ENCODE measurements at regions not wholly inside any gene's neighbourhood (a gene's known extent, or its start where the extent isn't known, plus 50 kb on each side); places are given as distances from the start of the nearest gene placed in this dataset.

DNA sequence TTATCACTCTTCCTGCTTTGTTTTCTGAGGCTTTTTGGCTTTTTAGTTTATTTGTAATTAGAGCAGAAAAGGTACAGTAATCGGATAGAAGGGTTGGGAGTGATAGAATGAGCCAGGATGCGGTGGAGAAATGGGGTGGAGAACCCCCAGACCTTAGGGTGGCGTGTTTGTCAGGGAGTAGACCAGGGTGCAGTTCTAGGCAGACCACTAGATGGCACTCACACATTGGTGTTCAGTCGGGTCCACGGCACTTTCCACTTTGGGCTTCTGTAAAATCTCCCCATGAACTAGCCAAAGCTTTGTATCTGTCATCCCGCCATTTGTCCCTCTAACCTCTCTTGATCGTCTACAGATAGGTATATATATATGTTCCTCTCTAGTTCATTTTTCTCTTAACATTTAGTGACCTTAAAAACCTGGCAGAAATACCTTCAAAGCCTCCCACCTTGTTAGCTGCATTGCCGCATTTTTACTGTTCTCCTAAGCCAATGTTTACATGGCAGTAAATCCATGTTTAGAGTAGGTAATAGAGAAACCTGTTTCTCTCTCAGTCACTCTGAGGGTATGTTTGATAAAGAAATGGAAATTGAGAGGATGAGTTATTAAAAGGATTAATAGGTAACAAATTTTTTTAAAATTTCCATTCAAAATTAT, 154.9 kb downstream of the TM9SF2 start:
- TF ChIP-seq, protein P1, sequence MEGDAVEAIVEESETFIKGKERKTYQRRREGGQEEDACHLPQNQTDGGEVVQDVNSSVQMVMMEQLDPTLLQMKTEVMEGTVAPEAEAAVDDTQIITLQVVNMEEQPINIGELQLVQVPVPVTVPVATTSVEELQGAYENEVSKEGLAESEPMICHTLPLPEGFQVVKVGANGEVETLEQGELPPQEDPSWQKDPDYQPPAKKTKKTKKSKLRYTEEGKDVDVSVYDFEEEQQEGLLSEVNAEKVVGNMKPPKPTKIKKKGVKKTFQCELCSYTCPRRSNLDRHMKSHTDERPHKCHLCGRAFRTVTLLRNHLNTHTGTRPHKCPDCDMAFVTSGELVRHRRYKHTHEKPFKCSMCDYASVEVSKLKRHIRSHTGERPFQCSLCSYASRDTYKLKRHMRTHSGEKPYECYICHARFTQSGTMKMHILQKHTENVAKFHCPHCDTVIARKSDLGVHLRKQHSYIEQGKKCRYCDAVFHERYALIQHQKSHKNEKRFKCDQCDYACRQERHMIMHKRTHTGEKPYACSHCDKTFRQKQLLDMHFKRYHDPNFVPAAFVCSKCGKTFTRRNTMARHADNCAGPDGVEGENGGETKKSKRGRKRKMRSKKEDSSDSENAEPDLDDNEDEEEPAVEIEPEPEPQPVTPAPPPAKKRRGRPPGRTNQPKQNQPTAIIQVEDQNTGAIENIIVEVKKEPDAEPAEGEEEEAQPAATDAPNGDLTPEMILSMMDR (IDR thresholded peaks at IDR 0.05; ENCODE audit: insufficient read depth, missing control alignments) = peak; percentile 78
- DNase-seq (ENCODE audit: insufficient read length, low spot score) = peak; percentile 47
- peak; percentile 21 for FAIRE-seq

DNA sequence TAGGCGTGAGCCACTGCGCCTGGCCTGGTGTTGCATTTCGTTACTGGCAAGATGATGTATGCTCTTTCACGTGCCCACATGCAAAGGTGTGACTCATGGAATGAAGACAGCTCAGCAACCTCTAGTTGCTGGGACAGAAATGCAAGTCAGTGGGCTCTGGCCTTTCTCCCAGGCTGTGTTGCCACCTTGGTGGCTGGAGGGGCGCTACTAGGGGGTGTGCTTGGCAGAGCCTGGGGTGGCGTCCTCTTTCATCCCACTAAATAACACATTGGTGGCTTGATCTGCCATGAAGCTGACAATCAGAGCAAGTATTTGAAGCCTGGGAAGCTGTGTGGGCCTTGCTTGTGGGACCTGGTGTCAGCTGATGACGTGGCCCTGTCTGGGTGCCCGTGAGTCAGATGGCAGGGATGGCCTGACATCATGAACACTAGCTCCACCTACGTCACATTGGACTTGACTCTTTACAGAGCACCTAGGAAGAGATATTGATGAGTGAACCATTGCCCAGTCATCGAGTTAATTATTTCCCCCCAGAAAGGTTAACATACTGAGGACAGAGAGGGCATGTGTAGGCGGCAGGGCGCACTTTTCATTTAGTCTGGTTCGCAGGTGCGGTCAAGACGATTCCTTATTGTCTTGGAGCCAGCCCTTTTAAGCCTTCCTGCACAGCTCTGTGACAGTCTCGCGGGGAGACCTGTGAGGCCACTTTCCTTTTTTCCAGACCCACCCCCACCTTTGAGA, 154.2 kb downstream of the TM9SF2 start:
- TF ChIP-seq, protein P1 (IDR thresholded peaks at IDR 0.05; ENCODE audit: insufficient read depth, missing control alignments) = no peak
- no peak for DNase-seq (ENCODE audit: insufficient read length, low spot score)
- no peak for FAIRE-seq

DNA sequence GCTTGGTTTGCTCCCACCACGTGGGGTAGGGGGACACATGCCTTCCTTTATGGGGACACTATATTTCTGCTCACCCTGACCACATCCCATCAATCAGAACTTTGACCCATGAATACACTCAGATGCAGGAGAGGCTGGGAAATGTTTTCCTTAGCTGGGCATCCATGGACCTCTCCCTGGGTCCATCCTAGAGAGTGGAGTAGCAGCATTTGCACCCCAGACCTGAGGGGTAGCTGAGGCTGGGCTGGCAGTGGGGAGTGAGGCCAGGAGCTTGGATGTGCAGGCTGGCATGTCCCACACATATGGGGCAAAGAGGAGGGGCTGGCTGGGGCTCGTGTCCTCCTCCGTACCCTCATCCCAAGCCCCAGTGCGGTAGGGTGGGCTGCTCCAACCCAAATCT, 152.8 kb downstream of the TM9SF2 start:
- DNase-seq (ENCODE audit: insufficient read length, low spot score) = no peak
- TF ChIP-seq, protein P1 (IDR thresholded peaks at IDR 0.05; ENCODE audit: insufficient read depth, missing control alignments) = no peak
- no peak for FAIRE-seq

DNA sequence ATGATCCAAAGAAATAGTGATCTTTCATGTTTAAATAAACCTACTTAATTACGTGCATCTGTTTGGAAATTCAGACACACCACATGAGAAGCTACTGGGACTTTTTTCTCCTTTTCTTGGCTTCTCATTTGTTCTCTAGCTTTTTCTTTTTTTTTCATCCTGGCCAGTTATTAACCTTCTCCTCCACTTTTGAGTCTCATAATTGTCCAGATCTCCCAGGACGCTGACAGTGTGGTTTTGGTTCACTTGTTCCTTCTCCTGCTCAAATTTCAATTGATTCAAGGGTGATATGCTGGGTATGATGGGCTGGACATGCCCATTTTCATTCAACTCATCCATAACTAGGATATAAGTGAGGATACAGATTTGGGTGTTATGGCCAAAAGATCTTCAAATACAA, 152.3 kb downstream of the TM9SF2 start:
- TF ChIP-seq, protein P1 (IDR thresholded peaks at IDR 0.05; ENCODE audit: insufficient read depth, missing control alignments) = no peak
- FAIRE-seq = no peak
- no peak for DNase-seq (ENCODE audit: insufficient read length, low spot score)

DNA sequence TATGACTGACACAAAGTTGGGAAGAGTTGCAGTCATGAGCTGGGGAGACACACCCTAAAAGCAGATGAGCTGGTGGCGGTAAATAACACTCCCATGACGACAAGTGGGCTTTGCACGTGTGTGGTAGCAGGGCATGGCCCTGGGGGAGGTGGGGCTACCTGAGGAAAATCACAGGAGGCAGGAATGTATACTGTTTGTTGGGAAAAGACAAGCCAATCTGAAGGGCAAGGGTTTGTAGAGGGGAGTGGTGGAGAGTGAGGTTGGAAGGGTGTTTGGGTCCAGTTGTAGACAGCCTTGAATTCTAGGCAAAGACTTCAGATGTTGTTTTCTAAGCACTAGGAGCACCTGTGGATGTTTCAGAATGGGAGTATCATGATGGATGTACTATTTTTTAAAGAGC, 151.6 kb downstream of the TM9SF2 start:
- FAIRE-seq = no peak
- TF ChIP-seq, protein P1 (IDR thresholded peaks at IDR 0.05; ENCODE audit: insufficient read depth, missing control alignments) = no peak
- DNase-seq (ENCODE audit: insufficient read length, low spot score) = no peak

DNA sequence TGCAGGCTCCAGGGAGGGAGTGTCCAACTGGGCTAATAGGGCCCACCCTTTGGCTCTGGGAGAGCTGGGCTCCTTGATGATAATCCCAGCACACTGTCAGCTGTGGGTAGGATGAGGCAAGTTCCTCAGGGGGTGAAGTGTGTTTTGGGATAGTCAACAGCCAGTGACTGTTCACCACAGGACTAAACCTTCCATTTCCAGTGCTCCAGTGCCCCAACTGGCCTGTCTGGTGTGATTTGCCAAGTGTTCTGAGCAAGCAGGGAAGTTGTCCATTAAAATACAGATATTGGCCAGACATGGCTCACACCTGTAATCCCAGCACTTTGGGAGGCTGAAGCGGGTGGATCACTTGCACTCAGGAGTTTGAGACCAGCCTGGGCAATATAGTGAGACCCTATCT, 150.9 kb downstream of the TM9SF2 start:
- TF ChIP-seq, protein P1 (IDR thresholded peaks at IDR 0.05; ENCODE audit: insufficient read depth, missing control alignments) = no peak
- DNase-seq (ENCODE audit: insufficient read length, low spot score) (no peak), FAIRE-seq (no peak)

DNA sequence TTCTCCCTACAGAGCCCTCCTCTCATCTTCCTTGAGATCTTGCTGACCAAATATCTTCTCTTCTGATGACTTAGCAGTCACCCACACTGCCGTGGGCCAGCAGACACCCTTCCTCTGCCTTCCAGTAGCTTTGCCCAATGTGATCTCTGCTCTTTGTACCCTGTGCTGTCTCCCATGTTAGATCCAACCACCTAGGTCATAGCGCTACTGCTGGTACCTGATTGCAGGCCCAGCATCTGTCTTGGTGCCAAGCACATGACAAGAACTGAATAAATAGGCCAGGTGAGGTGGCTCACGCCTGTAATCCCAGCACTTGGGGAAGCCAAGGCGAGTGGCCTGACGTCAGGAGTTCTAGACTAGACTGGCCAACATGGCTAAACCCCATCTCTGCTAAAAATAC, 149.7 kb downstream of the TM9SF2 start:
- FAIRE-seq (no peak), DNase-seq (ENCODE audit: insufficient read length, low spot score) (no peak)
- TF ChIP-seq, protein P1 (IDR thresholded peaks at IDR 0.05; ENCODE audit: insufficient read depth, missing control alignments) = no peak
